NCI-H146 treated with DMSO at 0.1 percent for 48 hours (cell line): ENCODE measurements at regions not wholly inside any gene's neighbourhood (a gene's known extent, or its start where the extent isn't known, plus 50 kb on each side); places are given as distances from the start of the nearest gene placed in this dataset.
"Not testable (repeated sequence)": the region's sequence is repeated elsewhere in the genome, so short reads cannot be mapped to it uniquely, and the experiment has no call there.

Experiments
- DNase-seq: peaks from one replicate; lab custom pipeline; 2025; ENCODE audit not compliant: unreplicated experiment; lab: John Stamatoyannopoulos, UW

- DNase-seq, result not testable (repeated sequence)
These were observed 51.8 kb upstream of the SLC39A8 start for GRCh38 chr4:102397056-102397455.

GRCh38 chr4:102399021-102399420 is 53.7 kb upstream of the SLC39A8 start:
- DNase-seq, result no peak

GRCh38 chr4:102400898-102401297 is 55.6 kb upstream of the SLC39A8 start:
- DNase-seq, result no peak

- DNase-seq, result no peak
These were observed 56.9 kb upstream of the SLC39A8 start for GRCh38 chr4:102402223-102402622.

GRCh38 chr4:102403116-102403515 is 57.8 kb upstream of the SLC39A8 start:
- DNase-seq, result no peak

- no peak for DNase-seq
These were observed 59.2 kb upstream of the SLC39A8 start for GRCh38 chr4:102404431-102404969.

GRCh38 chr4:102405821-102406401 is 60.6 kb upstream of the SLC39A8 start:
- DNase-seq, result no peak

GRCh38 chr4:102410884-102411283 is 65.6 kb upstream of the SLC39A8 start:
- DNase-seq, result not testable (repeated sequence)

GRCh38 chr4:102411408-102411807 is 66.1 kb upstream of the SLC39A8 start:
- DNase-seq, result no peak

GRCh38 chr4:102416765-102417164 is 71.5 kb upstream of the SLC39A8 start:
- DNase-seq, result no peak

- DNase-seq, result no peak
These were observed 75.5 kb upstream of the SLC39A8 start for GRCh38 chr4:102420563-102421398.

GRCh38 chr4:102422843-102423242 is 77.6 kb upstream of the SLC39A8 start:
- no peak for DNase-seq

- no peak for DNase-seq
These were observed 77.8 kb upstream of the NFKB1 start for GRCh38 chr4:102423375-102423774.

GRCh38 chr4:102427371-102427998 is 73.7 kb upstream of the NFKB1 start:
- no peak for DNase-seq

- no peak for DNase-seq
These were observed 73.0 kb upstream of the NFKB1 start for GRCh38 chr4:102428122-102428521.

- DNase-seq, result no peak
These were observed 71.6 kb upstream of the NFKB1 start for GRCh38 chr4:102429553-102429952.

- DNase-seq, result no peak
These were observed 70.7 kb upstream of the NFKB1 start for GRCh38 chr4:102430461-102430910.

GRCh38 chr4:102431608-102431961 is 69.6 kb upstream of the NFKB1 start:
- no peak for DNase-seq

GRCh38 chr4:102437111-102437510 is 64.0 kb upstream of the NFKB1 start:
- DNase-seq, result no peak

- no peak for DNase-seq
These were observed 62.5 kb upstream of the NFKB1 start for GRCh38 chr4:102438396-102439235.

- DNase-seq, result no peak
These were observed 61.9 kb upstream of the NFKB1 start for GRCh38 chr4:102439236-102439614.
